ENCODE measurements at regions not wholly inside any gene's neighbourhood (a gene's known extent, or its start where the extent isn't known, plus 50 kb on each side); places are given as distances from the start of the nearest gene placed in this dataset.

- TF ChIP-seq EZH2 (IDR thresholded peaks at IDR 0.05; ENCODE audit: borderline replicate concordance, low read depth, low read length, poor library complexity, severe bottlenecking) (no peak), CTCF (conservative IDR thresholded peaks at IDR 0.05; ENCODE audit: low read depth, low read length) (no peak)
Measured at GRCh38 chr3:115438799-115439198, 184.5 kb upstream of the GAP43 start.

Measured in A673 (cell line).